ENCODE measurements at regions not wholly inside any gene's neighbourhood (a gene's known extent, or its start where the extent isn't known, plus 50 kb on each side); places are given as distances from the start of the nearest gene placed in this dataset.
A peak's percentile ranks its signal among the peaks of the same experiment; 100 is the strongest.

DNA sequence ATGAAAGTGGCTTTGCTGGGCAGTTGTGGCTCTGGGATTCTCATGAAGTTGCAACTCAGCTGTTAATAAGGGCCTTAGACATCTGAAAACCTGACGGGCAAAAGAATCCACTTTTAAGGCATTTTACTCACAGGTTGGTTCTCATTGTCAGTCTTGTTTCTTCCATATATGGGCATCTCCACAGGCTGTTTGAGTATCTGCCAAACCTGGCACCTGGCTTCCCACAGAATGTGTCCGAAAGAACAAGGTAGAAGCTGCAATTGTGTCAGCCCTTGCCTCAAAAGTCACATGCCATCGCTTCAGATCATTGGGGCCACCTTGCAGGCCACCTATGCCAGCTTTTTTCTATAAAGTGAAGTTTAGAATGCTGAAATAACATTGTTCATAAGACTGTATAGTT, 102.4 kb downstream of the KCTD12 start:
- no peak for TF ChIP-seq CTCF (IDR thresholded peaks at IDR 0.05; ENCODE audit: insufficient read depth, low read depth, low read length)

GRCh38 chr13:76778853-76779252, 107.4 kb downstream of the KCTD12 start:
- DNase-seq (ENCODE audit: low read depth): no peak

More for the DNA sequence above, 102.4 kb downstream of the KCTD12 start:
- no peak overlapping the region for H3K4me3 ChIP-seq (ENCODE audit: low read depth, low read length)
- DNase-seq (ENCODE audit: low read depth): no peak

DNA sequence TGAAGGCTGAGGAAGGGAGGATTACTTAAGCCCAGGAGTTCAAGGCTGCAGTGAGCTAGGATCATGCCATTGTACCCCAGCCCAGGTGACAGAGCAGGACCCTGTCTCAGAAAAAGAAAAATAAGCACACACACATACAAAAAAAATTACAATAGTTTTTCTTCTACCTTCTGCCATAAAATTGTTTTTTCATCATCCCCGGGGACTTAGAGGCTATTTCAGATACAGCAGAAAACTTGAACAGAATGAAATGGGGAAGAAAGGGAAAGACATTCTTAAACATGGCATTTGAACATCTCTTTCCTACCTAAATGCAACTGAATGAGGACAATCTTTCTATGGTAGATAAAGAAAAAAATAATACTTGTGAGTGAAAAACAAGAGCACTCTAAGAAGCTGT, 109.1 kb downstream of the KCTD12 start:
- DNase-seq (ENCODE audit: low read depth): no peak
- TF ChIP-seq CTCF (IDR thresholded peaks at IDR 0.05; ENCODE audit: insufficient read depth, low read depth, low read length): no peak
- no peak overlapping the region for H3K4me3 ChIP-seq (ENCODE audit: low read depth, low read length)

More at GRCh38 chr13:76778853-76779252, 107.4 kb downstream of the KCTD12 start:
- no peak for TF ChIP-seq CTCF (IDR thresholded peaks at IDR 0.05; ENCODE audit: insufficient read depth, low read depth, low read length)
- H3K4me3 ChIP-seq (ENCODE audit: low read depth, low read length): no peak overlapping the region

GRCh38 chr13:76775088-76775740, 111.0 kb downstream of the KCTD12 start:
- H3K4me3 ChIP-seq (ENCODE audit: low read depth, low read length): no peak overlapping the region
- peak; percentile 88 for DNase-seq (ENCODE audit: low read depth)
- no peak for TF ChIP-seq CTCF (IDR thresholded peaks at IDR 0.05; ENCODE audit: insufficient read depth, low read depth, low read length)

DNA sequence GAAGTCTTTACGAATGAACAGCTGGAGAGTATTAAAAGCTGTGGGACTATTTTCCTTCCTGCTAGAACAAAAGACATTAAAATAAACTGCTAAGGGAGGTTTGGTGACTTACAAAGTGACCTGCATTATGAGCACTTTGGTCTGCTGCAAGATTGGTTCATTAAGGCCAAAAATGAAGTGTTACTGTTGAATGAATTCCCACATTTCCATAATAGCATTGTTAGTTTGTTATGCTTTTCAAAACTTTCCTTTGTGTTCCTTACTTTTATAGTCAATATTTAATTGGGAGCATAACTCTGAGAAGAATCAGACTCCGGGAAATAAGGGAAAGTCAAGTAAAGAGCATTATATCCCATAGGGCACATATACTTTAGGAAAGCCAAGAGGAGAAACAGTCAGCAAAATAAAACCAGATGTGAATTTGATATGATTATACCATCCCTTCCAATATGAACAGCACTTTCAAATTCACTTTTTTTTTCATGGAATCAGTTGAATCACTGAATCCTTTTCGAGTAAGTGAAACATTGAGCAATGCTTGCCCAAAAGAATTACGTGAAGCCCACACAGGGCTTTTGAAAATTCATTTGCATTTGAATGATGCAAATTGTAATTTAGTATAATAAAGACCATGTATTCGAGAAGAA, 112.6 kb downstream of the KCTD12 start:
- no peak for TF ChIP-seq CTCF (IDR thresholded peaks at IDR 0.05; ENCODE audit: insufficient read depth, low read depth, low read length)
- H3K4me3 ChIP-seq (ENCODE audit: low read depth, low read length): no peak overlapping the region
- no peak for DNase-seq (ENCODE audit: low read depth)

DNA sequence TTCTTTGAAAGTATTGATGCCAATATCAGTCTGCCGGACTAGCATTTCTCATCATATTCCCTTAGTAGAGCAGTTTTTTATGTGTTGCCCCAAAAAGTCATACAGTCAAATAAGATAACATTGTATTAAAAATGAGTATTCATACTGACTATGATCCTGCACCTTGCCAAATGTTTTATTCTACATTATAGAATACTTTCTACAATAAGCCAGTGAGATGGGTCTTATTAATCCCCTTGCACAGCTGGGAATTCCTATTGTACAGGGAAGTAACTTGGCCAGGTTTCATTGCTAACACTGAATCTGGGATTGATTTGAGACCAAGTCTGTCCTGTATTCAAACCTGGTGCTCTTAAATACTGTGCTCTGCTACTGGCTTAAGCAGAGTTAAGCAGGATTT, 114.0 kb downstream of the KCTD12 start:
- DNase-seq (ENCODE audit: low read depth): no peak
- H3K4me3 ChIP-seq (ENCODE audit: low read depth, low read length): no peak overlapping the region
- no peak for TF ChIP-seq CTCF (IDR thresholded peaks at IDR 0.05; ENCODE audit: insufficient read depth, low read depth, low read length)
